CD4-positive, alpha-beta T cell treated with Interferon alpha-2 for 1 hour (primary cell): ENCODE measurements at regions not wholly inside any gene's neighbourhood (a gene's known extent, or its start where the extent isn't known, plus 50 kb on each side); places are given as distances from the start of the nearest gene placed in this dataset.

ENCODE experiments used
- DNase-seq, 2 donors: peaks; one replicate each; pipeline ENCODE4 v3.0.0-alpha.2; 2020 to 2022

DNA sequence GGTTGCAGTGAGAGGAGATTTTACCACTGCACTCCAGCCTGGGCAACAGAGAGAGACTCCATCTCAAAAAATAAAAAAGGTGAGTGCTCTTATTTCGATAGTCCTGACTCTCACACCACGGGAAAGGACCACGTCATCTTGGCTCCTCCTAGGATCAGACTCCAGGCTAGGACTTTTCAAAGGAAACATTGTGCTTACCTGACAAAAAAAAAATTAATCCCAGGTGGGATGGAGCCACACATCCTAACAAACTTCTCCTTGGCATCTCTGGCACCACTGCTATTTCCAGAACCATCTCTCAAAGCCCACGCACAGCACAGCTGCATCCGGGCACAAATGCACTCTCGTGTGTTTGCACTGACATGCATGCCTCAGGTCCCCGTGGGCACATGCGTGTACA, 262.4 kb downstream of the ENGASE start:
- DNase-seq: no peak

DNA sequence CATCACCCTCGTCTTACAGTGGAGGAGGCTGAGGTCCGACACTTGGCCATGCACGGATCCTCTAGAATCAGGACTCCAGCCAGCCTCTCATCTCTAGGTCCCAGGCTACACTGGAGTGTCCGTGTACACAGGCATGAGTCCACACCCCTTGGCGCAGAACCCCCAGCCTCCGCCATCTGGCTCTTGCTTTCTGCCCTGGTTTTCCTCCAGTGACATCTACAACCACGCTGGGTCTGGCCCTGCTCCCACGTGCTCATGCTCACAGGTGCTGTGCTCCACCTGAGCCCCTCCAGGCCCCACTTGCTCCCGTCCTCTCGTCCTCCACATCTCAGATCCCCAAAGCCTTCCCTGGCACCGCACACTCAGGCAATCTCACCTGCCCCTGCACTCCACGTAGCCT, 260.8 kb downstream of the ENGASE start:
- no peak for DNase-seq

- no peak for DNase-seq
Measured at GRCh38 chr17:79332011-79332554, 257.5 kb downstream of the ENGASE start.

DNA sequence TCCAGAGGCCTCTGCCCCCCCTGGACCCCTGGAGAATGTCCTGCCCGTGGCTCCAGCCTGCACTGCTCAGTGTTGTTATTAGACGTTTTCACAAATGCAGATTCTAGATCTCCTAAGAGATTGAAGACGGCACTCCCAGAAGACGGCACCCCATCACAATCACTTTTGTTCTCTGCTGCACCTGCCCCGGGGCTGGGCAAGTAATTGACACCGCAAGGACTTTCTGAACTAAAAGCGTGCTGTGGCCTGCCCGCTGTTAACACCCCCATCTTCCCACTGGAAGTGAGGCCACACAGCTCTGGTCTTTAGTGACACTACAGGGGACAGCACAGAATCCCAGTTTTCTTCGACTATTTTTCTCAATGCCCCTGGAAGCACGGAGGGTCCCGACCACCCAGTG, 256.9 kb downstream of the ENGASE start:
- no peak for DNase-seq

DNA sequence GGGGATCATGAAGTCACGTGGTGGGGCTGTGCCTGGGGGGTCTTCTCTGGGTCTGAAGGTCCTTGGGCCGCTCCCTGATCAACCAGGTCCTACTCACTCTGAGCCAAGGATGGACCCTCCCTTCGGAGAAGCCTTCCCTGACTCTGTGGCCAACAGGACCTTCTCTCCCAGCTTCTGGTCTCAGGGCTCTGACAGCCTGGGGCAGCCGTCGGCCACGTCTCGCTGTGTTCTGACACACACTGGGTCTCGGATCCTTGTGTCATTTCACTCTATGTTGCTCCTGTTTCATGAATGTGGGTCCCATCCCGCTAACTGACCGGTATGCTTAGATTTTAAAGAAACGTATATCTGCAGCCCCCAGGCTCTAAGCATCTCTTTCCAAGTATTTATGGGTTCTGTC, 256.1 kb downstream of the ENGASE start:
- no peak for DNase-seq

- no peak for DNase-seq
Measured at GRCh38 chr17:79330229-79330628, 255.6 kb downstream of the ENGASE start.

- DNase-seq: no peak
Measured at GRCh38 chr17:79326814-79327213, 252.2 kb downstream of the ENGASE start.

- no peak for DNase-seq
Measured at GRCh38 chr17:79325709-79326430, 251.2 kb downstream of the ENGASE start.

DNA sequence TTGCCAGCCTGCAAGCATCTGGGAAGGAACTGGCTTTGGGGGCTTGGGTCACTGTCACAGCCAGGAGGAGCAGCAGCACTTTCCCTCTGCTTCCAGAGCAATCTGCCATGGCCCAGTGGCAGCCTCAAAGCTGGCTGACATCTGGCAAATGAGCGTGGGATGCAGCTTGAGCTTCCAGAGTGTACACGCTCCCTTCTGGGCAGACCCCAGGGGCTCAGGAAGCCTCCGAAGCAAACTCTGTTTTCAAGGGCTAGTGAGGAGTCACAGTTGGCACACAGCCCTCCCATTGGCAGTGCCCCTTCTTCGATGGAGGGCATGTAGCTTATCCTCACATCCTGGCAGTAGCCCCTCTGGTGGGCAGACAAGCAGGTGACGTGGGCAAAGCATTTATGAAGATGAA, 249.6 kb downstream of the ENGASE start:
- DNase-seq: no peak

GRCh38 chr17:79323566-79323965, 248.9 kb downstream of the ENGASE start:
- DNase-seq: no peak

DNA sequence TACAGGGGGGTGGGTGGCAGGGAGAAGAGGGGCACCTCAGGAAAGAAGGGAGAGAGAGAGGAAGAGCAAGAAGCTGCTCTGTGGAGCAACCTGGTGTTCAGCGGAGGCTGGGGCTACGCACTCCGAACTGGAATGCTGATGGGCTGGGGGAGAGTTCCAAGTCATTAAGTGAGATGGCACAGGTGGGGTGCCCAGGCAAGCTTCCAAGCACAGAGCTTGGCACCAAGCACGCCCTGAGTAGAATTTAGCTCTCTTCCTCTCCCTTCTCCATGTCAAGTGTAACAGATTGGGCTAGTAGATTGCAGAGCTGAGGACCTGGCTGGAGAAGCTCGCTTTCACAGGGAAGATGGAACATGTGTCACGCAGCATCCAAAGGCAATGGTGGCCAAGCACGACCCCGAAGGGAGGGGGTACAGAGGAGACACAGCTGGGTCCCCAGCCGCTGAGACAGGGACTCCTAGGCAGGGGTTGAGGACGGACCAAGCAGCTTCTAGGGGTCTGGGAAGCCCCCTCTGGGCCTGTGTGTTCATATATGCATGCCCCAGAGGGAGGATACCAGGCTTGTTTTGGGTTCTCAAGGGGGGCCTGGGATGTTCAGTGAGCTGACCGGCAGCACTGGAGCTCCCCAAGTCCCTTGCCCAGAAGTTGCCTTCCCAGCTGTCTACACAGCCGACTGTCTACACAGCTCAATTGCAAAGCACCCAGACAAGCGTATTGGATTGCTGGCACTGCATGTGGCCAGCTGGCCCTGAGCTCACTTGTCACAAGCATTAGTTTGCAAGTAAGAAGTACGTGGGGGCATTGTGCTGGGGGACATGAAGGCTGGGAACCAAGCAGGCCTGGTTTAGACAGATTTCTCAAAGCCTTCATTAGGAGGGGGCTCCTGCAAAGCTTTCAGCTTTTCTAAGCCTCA, 247.8 kb downstream of the ENGASE start:
- DNase-seq: no peak

DNA sequence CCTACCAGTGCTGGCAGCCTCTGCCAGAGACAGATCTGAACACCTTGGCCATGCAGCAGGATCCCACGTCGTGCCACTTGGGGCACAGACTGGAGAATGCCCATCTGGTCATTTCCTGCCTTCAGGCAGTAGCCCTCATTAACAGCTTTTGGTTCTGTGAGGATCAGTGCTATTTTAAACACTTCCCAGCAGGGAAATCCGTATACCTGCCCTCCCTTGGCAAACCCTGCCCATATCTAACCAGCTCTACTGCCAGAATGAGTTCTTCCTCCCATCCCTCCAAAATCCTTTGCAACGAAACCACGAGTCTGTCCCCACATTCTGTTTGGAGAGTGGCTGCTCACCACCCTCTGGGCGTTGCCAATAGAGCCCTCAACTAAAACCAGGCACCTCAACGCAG, 245.7 kb downstream of the ENGASE start:
- no peak for DNase-seq

- no peak for DNase-seq
Measured at GRCh38 chr17:79317916-79318315, 243.3 kb downstream of the ENGASE start.

GRCh38 chr17:79316805-79317204, 242.2 kb downstream of the ENGASE start:
- DNase-seq: no peak

DNA sequence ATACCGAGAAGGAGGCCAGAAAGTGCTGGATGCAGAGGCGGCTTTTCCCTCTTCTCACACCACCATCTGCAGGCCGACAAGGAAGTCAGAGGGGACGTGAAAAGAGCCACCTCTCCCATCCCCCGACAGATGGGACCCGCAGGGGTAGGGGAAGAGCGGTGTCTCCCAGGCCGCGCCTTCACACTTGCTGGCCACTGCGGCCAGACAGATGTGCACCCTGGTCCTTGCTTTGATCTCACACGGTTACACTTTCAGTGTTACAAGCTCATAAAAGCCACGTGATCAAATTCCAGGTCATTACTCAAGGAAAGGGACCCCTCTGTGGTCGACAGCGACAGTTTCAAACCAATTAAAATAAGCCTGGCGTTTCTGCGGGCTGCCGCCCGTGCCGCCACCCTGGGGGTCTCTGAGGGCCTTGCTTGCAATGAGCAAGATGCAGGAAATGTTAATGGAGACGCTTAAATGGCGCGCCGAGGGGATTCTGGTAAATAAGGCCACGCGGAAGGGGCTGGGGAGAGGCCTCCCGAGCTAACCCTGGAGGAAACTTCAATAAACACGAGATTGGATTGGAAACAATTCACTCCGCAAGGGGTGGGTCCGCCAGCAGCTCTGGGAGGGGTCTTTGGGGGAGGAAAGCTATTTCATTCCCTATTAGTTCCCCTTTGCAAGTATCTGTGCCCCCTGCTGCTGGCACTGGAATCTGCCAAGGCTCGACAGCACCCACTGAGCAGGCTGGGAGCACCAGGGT, 240.9 kb downstream of the ENGASE start:
- no peak for DNase-seq

DNA sequence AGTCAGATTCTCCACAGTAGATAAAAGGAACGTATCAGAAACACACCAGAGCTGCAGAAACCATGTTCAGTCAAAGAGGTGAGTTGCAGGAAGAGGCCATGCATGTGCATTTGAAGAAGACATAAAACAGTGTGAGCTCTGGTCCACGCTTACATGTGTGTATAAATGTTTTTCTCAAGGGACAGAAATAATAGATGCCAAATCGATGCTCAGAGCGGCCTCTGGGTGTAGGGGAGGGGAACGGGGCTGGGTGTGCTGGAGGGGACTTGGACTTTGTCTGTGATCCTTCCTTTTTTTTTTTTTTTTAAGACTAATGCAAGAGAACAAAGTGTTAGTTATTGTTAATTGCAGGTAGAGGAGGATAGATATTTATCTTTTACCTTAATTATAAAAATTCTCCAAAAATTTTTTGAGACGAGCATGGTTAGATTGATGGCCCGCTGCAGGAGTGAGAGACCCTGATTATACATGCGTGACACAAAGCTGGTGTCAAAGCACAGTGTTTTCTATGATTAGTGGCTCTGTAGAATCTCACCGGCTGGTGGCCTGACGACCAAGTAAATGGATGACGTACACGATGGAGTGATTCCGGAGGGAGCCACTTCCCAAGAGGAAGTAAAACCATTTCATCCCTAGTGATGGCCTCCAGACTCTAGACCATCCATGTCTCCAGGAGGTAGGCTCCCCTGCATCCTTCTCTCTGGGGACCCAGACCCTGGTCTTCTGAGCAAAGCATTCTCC, 240.2 kb downstream of the ENGASE start:
- DNase-seq: no peak

DNA sequence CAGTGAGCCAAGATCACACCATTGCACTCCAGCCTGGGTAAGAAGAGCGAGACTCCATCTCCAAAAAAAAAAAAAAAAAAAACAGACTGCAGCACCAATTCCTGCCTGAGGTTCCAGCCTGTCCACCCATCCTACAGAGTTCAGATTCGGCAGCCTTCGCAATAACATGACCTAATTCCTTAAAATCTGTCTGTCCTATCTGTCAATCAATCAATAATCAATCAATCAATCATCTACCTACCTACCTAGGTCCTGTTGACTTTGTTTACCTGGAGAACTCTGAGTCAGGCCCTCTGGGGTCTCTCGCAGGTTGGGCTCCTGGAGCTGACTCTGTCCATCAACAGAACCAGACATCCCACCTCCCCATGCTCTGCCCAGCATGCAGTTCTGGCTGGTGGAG, 236.7 kb downstream of the ENGASE start:
- no peak for DNase-seq

- no peak for DNase-seq
Measured at GRCh38 chr17:79306424-79307318, 232.0 kb downstream of the ENGASE start.

DNA sequence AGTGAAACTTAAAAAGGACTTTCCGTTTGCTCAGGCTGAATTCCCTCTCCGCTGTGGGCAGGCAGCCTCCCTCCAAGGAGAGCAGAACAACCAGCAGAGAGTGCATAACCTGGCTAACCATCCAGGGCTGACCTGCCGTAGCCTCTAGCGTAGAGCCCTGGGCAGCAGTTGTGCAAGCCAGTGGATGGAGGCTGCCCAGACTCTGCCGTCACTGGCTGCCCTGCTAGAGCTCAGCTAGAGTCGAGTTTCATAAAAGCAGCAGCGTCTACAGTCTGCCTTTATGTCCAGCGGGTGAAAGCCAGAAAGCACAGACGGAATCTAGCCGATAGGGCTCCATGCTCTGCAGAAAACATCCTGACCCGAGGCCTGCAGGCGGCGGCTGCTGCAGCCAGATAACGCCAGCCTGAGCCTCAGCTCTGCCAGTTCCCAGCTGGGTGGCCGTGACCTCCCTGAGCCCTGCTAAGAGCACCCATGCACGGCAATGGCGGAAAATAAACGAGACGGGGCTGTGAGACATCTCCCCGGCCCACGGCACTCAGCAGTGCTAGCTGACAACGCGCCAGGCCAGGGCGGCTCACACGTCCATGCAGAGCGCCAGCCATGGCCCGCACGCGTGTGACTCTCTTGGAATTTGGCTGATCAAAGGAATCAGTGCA, 231.3 kb downstream of the ENGASE start:
- no peak for DNase-seq

- DNase-seq: no peak
Measured at GRCh38 chr17:79305376-79305767, 230.7 kb downstream of the ENGASE start.

- DNase-seq: no peak
Measured at GRCh38 chr17:79304884-79305283, 230.3 kb downstream of the ENGASE start.
